HuH-7 (cell line): ENCODE measurements at regions not wholly inside any gene's neighbourhood (a gene's known extent, or its start where the extent isn't known, plus 50 kb on each side); places are given as distances from the start of the nearest gene placed in this dataset.
"Not testable (repeated sequence)": the region's sequence is repeated elsewhere in the genome, so short reads cannot be mapped to it uniquely, and the experiment has no call there.

Experiments
- DNase-seq: peaks from one replicate; pipeline ENCODE4 v3.0.0; 2011; ENCODE audit warnings: low spot score

DNA sequence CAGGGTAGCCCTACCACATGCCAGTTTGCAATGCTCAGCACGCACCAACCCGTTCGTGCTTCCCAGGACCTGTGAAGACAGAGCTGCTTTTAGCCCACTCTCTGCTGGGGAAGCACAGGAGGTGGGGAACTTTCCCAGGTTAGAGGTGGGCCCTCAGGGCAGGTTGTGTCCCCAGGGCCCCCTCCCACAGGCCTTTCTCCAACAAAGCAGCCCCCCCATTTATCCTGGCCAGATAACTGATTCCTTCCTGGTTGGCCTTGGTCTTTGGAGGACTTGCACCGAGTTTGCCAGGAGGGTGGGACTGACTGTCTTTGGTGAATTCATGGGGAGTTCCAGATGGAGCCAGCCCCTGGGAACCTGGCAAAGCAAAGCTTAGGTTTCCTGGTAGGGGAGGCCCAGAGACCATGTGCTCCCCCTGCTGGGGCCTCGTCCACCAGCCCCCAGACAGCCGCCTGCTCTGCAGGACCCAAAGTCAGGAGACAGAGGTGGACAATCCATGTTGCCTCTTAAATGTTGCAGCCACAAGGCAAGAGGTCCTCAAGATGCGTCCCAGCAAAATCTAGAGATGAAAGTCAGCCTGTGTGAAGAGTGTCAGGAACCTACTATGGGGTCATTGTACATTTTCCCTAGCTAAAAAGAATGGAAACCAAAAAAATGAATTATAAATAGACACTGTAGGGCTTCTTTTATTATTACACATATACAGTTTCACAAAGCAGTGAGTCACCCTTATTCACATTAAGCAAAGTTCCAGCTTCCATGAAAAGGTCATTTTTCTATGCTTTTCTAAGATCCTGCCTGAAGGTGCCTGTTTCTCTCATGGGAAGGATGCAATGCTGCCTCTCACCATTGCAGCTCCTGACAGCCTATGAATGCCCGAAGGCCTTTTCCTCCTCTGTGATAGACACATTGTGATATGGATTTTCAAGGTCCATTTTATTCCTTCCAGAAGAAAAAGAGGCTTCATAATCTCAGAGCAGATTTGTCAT, 497.8 kb downstream of the PREX1 start:
- DNase-seq = peak; percentile 34

DNA sequence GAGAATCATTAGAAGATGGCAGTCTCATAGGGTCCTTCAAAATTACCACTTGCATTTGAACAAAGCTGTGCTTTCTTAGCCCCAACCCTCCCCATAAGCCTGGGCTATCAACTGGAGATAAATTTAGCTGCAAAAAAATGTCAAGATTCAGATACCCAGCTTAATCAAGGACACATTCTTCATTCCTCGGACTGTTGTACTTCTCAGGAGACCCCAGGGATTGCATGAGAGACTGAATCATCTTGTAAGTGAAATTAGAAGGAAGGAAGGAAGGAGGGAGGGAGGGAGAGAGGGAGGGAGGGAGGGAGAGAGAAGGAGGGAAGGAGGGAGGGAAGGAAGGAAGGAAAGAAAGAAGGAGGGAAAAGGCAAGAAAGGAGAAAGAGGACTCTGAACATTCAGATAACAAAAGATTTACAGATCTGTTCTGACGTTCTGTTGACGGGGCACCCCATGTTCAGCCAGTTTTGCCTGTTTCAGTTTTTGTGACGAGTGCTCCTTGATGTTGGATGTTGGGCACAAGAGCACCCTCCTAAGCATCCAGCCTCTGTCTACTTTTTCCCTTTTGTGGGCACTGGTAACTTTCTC, 498.7 kb downstream of the PREX1 start:
- DNase-seq = no peak

DNA sequence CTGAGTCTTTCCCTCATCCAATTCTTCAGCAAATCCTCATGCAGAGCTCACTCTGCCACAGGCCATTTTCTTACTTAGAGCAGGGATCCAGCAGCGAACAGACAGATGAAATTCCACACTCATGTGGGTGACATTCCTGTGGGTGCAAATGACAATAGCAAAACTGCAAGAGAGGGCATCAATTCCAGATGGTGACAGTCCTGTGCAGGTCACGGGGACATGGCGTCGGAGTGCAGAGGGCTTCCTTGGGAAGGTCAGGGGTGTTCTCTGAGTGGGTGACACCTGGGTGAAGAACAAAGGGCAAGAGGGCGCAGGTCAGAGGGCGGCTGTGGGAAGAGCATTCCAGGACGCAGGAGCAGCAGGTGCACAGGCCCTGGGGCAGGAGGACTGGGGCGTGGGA, 500.0 kb downstream of the PREX1 start:
- not testable (repeated sequence) for DNase-seq

DNA sequence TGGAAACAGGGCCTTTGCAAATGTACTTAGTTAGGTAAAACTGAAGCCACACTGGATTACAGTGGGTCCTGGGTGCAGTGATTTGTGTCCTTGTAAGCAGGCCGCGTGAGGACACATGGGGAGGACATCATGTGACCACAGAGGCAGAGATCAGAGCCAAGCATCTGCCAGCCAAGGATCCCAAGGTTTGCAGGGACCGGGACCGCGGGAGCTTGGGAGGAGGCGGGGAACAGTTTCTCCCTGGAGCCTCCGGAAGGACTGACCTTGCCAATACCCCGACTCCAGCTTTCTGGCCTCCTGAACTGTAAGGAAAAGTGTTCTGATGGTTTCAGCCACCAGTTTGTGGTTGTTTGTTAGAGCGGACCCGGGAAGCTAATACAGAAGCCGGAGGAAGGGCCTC, 500.9 kb downstream of the PREX1 start:
- DNase-seq = no peak

DNA sequence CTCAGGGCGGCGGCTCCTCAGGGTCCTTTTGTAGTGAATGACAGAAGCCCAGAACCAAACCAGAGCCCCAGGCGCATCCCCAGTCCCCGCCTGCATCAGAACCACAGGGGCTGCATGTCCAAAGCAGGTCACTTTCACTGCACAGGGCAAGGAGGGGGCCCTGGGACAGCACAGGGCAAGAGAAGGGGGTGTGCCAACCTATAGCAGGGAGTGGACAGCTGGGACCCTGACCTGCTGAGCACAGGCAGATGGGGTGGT, 501.4 kb downstream of the PREX1 start:
- no peak for DNase-seq

DNA sequence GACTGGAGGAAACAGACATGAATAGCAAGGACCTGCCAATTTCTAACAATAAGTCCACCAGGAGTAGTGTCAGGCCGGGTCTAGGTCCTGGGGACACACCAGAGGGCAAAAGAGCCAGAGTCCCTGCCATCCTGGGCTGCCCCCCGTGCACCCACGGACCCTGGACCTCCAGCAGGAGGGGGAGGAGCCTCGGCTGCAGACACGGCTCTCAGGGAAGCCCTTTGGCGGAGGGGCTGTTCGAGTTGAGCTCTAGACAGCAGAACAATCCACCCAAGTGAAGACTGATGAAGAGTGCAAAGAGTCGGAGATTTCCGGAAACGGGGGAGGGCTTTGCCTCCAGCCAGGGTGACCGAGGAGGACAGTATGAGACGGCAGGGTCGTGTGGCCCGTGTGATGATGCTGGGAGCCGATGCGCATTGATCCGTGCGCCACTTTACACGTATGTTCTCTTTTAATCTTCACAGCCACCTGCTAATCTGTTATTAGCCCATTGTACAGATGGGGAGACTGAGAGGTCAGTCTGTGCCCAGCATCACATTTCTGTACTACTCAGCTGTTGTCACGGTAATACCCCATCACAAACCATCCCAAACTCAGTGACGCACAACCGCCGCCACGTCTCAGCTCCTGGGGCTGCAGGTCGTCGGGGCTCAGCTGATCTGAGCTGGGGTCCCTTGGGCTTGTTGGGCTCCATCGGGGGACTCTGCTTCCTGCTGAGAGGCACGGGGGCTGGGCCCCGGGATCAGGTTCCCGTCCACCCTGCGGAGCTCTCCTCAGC, 502.0 kb downstream of the PREX1 start:
- no peak for DNase-seq

DNA sequence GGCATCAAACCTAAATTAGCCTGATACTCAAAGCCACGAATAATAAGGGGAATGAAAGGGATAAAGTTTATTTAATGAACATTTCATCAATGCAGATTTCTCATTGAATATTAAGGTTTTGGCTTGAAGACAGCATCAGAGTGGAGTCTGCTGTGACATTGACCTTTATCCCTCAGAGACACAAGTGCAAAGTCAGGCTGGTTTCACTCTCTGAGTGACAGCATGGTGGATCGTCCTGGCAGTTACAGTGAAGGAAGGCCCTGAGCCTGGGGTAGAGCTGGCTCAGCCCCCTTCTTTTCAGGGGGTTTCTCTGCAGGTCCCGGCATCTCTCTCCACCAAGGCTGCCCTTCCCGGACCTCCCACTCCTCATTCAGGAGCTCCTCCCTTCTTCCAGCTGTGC, 503.1 kb downstream of the PREX1 start:
- DNase-seq = no peak

DNA sequence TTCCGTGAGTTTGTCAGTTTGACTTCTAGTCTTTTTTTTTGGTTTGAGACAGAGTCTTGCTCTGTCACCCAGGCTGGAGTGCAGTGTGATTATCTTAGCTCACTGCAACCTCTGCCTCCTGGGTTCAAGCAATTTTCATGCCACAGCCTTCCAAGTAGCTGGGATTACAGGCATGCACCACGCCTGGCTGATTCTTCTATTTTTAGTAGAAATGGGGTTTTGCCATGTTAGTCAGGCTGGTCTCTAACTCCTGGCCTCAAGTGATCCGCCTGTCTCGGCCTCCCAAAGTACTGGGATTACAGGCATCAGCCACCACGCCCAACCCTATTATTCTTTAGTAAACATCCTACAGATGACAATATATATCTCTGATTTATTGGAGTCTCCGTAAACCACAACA, 506.5 kb downstream of the PREX1 start:
- no peak for DNase-seq

DNA sequence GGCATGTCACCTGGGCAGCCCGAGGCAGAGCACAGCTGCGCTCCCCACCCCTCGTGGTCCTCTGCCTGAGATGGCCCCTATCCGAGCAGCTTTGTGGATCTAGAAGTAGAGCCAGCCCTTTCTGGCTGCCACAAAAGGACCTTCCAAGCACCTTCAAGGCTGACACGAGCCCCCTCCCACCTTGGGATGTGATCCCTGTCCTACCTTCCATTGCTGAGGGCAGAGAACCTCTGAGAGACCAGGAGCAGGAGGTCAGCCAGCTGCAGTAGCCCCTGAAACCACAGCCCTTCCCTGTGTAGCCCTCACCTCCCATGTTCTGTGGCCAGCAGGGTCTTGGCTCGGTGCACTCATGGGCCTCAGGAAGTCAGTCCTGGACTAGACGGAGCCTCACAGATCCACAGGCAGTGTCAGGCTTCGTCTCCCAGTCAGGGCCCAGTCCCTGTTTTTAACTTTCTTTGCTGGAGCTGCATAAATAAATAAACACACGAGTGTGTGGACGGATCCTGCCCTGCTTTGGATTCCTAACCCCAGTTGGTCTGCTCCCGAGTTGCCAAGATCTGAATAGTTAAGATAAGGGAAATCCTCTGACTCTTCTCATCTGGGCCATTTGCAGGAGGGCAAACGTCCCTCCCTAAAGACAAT, 507.7 kb downstream of the PREX1 start:
- no peak for DNase-seq

DNA sequence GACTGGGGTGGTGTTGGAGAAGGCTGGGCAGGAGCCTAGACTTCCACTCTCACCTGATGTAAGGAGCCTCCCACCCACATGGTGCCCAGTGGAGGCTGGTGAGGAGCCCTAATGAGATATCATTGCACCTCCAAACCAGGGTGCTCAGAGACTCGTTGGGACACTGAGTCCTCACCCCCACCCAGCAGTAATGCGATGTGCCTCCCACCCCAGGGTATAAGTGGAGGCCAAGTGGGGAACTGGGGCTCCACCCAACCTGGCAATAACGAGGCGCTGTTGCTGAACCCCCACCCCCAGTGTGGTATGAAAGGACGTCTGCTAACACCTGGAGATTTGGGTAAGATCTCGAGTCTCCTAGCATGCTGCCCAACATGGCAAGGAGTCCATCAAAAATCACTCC, 510.2 kb downstream of the PREX1 start:
- no peak for DNase-seq

DNA sequence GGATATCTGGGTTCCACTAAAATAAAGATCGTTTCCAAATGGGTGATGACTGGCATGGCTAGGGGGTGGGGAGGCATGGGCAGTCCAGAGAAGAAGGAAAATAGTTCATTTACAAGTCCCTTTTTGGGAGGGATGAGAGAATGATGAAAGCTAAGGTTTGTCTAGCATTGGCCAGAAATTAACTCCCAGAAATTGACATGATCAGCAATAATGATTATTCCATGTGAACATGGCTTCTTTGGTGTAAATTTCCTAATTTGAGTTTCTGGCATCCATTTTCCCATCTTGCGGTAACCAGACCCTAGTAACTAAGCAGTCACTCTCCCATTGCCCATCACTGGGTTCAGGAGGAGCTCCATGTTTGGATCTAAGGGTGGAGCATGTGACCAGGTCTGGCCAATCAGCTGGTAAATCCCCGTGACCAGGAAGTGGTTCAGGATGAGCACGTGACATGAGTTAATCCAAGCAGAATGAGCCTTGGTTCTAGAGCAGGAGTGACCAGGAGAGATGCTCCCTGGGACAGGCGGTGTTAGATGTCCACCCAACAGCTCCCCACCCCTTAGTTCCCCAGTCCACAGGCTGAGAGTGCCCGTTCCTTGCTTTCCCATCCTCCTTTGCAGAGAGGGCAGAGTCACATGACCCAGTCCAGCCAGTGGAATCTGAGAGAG, 512.7 kb downstream of the PREX1 start:
- no peak for DNase-seq

DNA sequence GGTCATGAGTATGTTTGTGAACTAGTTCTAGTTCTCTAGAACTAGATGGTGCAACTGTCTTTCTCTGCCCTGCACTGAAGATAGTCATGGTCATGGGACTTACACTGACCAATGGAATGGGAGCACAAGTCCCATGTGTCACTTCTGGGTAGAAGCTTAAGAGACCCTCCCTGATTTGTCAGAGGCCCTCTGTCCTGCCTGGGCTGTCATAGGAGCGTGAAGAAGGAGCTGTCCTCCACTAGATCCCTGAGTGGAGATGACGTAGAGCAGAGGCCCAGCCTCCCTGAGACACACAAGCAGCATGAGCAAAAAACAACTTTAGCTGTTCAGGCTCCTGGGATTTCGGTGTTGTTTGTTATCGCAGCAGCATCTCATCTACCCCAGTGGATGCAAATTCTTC, 514.5 kb downstream of the PREX1 start:
- DNase-seq = no peak

DNA sequence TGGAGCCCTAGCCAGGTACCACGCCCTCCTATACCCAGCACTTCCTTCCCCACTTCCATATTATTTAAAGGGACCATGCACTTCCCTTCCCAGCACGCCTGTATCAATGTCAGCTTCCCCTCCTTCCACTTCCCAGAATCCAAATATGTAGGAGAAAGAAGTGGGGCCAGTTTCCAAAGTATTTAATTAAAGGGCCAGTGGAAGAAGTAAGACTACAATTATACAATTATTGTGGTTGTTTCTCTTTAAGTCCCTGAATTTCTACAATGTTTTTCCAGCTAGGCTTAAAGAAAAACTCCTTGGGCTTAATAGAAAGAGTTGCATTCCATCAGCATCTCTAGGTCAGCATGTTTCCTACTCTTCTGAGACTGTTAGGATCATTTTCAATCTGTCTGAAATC, 515.8 kb downstream of the PREX1 start:
- no peak for DNase-seq

DNA sequence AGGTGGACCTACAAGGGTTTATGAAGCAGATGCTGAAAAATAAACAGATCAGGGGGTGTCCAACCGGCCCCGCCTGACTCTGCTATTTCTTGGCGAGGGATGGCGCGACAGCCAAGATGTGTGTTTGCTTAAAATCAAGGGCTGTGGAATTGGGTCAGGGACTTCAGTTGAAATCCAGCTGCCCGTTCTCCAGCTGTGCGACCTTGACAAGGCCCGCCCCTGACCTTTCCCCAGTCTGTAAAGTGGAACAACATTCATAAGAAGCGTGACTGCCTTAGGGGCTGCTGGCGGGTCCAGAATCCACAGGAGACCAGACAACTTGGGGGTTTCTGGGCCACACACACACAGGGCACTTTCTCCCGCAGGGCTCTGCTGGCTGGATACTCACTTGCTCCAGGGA, 517.5 kb downstream of the PREX1 start:
- no peak for DNase-seq

DNA sequence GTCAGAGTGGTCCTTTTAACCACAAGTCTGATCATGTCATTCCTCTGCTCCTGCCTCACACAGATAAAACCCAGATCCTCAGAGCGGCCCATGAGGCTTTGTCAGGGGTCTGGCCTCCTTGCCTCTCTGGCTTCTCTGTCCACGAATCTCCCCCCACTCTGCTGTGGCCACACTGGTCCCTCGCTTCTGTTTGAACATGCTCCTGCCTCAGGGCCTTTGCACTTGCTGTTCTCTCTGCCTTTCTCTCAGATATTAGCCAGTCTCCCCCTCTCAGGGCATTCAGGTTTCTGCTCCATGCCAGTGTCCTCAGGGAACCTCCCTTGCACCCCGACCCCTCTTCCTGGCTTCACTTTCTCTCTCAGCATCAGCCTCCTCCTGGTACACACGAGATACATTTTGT, 518.5 kb downstream of the PREX1 start:
- DNase-seq = no peak

DNA sequence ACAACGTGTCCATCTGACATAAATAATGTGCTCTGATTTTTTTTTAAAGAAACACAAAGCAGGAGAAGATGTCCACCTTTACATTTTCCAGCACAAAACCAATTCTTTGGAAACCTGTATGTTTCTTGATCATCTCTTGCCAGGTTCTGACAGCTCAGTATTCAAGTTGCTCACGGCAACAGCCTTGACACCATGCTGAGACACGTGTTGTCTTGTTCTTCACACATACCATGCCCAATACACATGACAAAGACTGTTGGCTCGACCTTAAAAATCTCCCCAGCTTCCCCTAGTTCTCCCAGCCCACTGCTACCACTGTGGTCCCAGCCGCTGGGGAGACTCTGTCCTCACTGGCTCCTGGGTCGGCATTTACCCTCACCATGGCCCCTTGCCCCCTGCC, 518.9 kb downstream of the PREX1 start:
- DNase-seq = no peak

DNA sequence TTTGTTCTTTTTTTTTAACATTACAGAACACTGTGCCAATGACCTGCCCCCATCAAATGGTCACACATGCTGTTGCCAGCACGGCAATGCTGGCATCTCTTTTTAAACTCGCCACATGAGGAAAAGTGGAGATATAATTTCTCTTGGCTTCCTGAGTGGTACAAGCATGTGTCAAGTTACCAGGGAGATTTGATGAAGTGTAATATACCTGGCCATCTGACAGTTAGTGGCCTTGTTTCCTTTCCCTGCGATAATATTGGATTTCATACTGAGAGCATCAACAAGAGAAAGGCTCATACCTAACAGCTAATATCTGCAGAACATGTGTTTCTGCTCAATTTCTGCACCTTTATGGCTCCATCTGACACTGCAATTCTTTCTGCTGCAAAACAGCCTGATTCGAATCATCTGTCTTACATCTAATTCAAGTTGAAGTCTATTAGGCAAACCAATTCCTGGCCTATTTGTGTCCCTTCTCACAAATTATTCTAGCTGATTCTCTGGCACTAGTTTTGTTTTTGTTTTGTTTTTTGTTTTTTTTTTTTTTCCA, 519.5 kb downstream of the PREX1 start:
- DNase-seq = no peak

DNA sequence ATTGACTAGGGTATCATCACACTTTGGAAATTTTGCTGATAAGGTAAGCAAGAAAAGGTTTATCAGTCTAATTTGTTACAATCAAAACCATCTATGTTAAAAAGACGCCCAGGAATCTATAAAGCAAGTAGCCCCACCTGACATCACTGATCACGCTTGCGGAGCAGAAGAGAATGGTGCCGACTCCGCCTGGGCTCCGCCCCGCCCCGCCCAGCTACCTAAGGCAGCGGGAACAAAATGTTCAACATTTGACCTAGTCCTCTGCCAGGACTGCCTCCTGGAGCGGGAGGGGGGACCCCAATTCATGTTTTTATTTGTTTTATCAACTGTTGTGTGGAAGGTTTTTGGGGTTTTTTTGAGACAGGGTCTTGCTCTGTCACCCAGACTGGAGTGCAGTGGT, 520.5 kb downstream of the PREX1 start:
- DNase-seq = no peak

DNA sequence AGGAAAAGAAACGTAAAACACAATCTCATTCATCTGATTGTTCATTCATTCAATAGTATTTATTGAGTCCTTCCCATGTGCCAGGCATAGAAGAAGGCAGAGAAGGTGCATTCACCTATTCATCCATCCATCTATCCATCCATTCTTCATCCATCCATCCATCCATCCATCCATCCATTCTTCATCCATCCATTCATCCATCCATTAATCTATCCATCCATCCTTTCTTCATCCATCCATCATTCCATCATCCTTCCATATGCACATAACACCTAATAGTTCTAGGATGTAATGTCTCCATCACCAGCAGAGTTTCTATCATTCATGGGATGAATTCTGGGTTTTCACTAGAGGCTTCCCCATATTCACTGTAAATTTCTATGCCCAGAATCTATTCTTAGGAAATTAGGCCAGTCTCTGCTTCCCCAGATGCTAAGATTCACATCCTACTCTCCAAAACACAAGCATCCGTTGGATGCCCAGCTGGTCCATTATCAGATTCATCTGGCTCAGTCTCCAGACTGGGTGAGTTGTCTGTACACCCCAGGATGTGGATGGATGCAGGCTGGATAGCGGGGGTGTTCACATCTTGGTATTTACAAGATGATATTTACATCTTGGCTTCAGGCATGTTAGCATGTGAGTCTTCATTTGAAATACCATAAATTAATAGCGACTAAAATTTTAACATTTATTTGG, 517.7 kb upstream of the SULF2 start:
- DNase-seq = no peak

DNA sequence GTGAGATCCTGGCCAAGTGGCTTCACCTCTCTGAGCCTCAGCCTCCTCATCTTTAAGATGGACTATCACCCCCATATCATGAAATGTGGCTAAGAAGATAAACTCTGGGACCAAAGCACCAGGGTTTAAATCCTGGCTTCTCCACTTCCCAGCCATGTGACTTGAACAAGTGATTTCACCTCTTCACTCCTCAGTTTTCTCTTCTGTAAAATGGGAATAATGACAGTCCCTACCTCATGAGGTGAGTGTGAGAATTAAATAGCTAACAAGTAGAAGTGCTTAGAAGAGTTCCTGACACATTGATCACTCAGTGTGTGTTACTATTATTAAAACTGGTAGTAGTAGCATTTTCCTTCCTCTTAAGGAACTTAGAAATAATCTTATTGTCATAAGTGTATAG, 516.9 kb upstream of the SULF2 start:
- DNase-seq = no peak

DNA sequence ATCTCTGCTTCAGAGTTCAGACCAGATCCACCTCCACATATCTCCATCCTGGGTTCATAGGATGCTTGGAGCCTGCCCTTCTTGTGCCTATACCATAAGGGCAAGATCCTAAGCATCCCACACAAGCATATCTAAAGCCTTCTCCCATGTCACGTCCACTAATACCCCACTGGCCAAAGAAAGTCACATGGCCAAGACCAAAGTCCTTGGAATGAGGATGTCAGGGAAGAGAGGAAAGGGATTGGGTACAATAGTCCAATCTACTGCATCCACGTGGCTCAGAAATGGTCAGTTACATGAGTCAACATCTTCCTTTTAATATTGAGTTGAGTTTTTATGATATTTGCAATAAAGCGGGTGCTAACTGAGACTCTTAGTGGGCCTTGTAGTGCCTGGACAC, 515.9 kb upstream of the SULF2 start:
- DNase-seq = no peak
